ENCODE measurements at regions not wholly inside any gene's neighbourhood (a gene's known extent, or its start where the extent isn't known, plus 50 kb on each side); places are given as distances from the start of the nearest gene placed in this dataset.

- no peak for DNase-seq (ENCODE audit: extremely low spot score)
- TF ChIP-seq, protein P1, sequence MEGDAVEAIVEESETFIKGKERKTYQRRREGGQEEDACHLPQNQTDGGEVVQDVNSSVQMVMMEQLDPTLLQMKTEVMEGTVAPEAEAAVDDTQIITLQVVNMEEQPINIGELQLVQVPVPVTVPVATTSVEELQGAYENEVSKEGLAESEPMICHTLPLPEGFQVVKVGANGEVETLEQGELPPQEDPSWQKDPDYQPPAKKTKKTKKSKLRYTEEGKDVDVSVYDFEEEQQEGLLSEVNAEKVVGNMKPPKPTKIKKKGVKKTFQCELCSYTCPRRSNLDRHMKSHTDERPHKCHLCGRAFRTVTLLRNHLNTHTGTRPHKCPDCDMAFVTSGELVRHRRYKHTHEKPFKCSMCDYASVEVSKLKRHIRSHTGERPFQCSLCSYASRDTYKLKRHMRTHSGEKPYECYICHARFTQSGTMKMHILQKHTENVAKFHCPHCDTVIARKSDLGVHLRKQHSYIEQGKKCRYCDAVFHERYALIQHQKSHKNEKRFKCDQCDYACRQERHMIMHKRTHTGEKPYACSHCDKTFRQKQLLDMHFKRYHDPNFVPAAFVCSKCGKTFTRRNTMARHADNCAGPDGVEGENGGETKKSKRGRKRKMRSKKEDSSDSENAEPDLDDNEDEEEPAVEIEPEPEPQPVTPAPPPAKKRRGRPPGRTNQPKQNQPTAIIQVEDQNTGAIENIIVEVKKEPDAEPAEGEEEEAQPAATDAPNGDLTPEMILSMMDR (IDR thresholded peaks at IDR 0.05; ENCODE audit: control extremely low read depth, extremely low read depth, low read depth, missing control alignments), result no peak
- CTCF ChIA-PET, result interaction anchor here (1.5 kb wide), 1 partner anchor 8 kb away, joined by 6 read pairs; no protein-coding TSS in a partner anchor
- POLR2A ChIA-PET, result no interaction called here
These were observed 1387.7 kb upstream of the ACO1 start for GRCh38 chr9:30996761-30997160.

DNA sequence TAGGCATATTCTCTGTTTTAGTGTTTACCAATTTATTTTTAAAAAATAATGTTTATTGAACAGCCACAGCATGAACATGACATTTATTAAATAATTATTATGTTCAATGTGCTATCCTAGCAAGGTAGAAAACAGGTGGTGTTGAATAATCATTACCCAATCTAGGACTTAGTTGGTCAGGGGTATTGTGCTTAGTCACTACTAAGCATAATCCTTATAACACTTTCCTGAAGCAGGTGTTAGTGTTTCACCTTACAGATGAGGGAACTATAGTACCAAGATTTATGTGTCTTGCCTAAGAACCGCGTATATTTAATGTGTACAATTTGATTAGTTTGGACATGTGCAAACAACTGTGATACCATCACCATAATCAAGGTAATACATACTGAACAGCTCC lies 1387.2 kb upstream of the ACO1 start:
- no peak for DNase-seq (ENCODE audit: extremely low spot score)
- TF ChIP-seq, protein P1 (IDR thresholded peaks at IDR 0.05; ENCODE audit: control extremely low read depth, extremely low read depth, low read depth, missing control alignments), result no peak
- ChIA-PET CTCF (no interaction called here), POLR2A (no interaction called here)

GRCh38 chr9:31005086-31005665 lies 1379.3 kb upstream of the ACO1 start:
- TF ChIP-seq, protein P1 (IDR thresholded peaks at IDR 0.05; ENCODE audit: control extremely low read depth, extremely low read depth, low read depth, missing control alignments), result no peak
- CTCF ChIA-PET, result interaction anchor here (1.8 kb wide), 1 partner anchor 9 kb away, joined by 6 read pairs; no protein-coding TSS in a partner anchor
- POLR2A ChIA-PET, result no interaction called here
- no peak for DNase-seq (ENCODE audit: extremely low spot score)

- no peak for DNase-seq (ENCODE audit: extremely low spot score)
- POLR2A ChIA-PET, result no interaction called here
- TF ChIP-seq, protein P1 (IDR thresholded peaks at IDR 0.05; ENCODE audit: control extremely low read depth, extremely low read depth, low read depth, missing control alignments), result no peak
These were observed 1371.1 kb upstream of the ACO1 start for GRCh38 chr9:31013371-31013770.

DNA sequence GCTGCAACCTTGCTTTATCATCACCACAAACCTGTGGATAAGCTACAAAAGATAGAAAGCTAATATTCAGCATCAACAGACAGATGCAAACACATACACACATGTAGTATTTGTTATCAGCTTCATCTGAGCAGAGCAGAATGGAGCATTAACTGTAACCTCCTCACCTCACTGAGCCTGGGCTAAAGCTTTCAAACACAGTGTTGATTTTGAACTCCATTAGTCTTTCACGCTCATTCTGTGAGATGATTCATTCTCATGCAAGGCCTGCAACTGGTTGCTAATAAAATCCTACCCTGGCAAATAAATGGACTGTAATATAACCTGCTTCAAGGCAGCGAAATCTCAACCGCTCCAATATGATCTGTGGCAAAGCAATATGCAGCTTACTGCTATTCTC lies 1360.6 kb upstream of the ACO1 start:
- no peak for DNase-seq (ENCODE audit: extremely low spot score)
- TF ChIP-seq, protein P1 (IDR thresholded peaks at IDR 0.05; ENCODE audit: control extremely low read depth, extremely low read depth, low read depth, missing control alignments), result no peak

More at GRCh38 chr9:31013371-31013770, 1371.1 kb upstream of the ACO1 start:
- CTCF ChIA-PET, result interaction anchor here (1.3 kb wide), 2 partner anchors 18 to 29 kb away, joined by 4 read pairs; no protein-coding TSS in a partner anchor

DNA sequence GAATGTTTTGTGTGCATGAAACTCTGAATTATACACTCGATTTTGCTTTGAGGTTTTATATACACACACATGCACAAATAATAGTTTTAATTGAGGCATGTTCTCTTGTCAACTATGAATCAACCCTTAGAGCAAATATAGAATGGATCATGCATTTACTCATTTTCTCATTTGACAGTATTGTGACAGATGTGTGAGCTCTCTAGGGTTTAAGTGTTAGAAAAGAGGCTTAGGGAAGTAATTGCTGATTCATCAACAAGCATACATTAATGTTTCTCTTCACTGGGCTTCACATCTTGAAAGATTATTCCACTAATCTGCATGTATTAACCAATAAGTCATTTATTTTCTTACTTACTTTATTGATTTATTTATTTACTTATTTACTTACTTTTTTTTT lies 1356.8 kb upstream of the ACO1 start:
- CTCF ChIA-PET, result no interaction called here
- TF ChIP-seq, protein P1 (IDR thresholded peaks at IDR 0.05; ENCODE audit: control extremely low read depth, extremely low read depth, low read depth, missing control alignments), result no peak
- no peak for DNase-seq (ENCODE audit: extremely low spot score)
- POLR2A ChIA-PET, result no interaction called here

More for the DNA sequence above, 1360.6 kb upstream of the ACO1 start:
- CTCF ChIA-PET, result interaction anchor here (1.1 to 1.2 kb wide), 2 partner anchors 12 to 96 kb away, joined by 3 read pairs; no protein-coding TSS in a partner anchor
- POLR2A ChIA-PET, result no interaction called here

Data from GM10248 (cell line).